H9 (cell line): ENCODE measurements at regions not wholly inside any gene's neighbourhood (a gene's known extent, or its start where the extent isn't known, plus 50 kb on each side); places are given as distances from the start of the nearest gene placed in this dataset.
A peak's percentile ranks its signal among the peaks of the same experiment; 100 is the strongest.

Source experiments
- DNase-seq: peaks from one replicate; pipeline ENCODE4 v3.0.0-alpha.2; 2017
- H2AFZ ChIP-seq: one replicate; pipeline ENCODE4 v1.6.1; 2013; ENCODE audit warnings: mild to moderate bottlenecking, low read length, control low read depth, moderate library complexity
- H2AK5ac ChIP-seq: 2 replicates; pipeline ENCODE4 v1.6.1; 2013; ENCODE audit warnings: low read length, control low read depth, mixed read lengths; ENCODE audit not compliant: insufficient read length
- H2BK120ac ChIP-seq: one replicate; pipeline ENCODE4 v1.6.1; 2013; ENCODE audit warnings: low read depth, mild to moderate bottlenecking, low read length, control low read depth, inconsistent platforms; ENCODE audit not compliant: poor library complexity, severe bottlenecking
- H2BK12ac ChIP-seq: 2 replicates; pipeline ENCODE4 v1.6.1; 2013; ENCODE audit warnings: low read length, control low read depth, mixed read lengths, low read depth; ENCODE audit not compliant: insufficient read length
- H2BK15ac ChIP-seq: 2 replicates; pipeline ENCODE4 v1.6.1; 2013; ENCODE audit warnings: low read depth, low read length, control low read depth
- H2BK20ac ChIP-seq: one replicate; pipeline ENCODE4 v1.6.1; 2013; ENCODE audit warnings: low read depth, mild to moderate bottlenecking, low read length, control low read depth, inconsistent platforms; ENCODE audit not compliant: poor library complexity, severe bottlenecking
- H2BK5ac ChIP-seq: 2 replicates; pipeline ENCODE4 v1.6.1; 2013; ENCODE audit warnings: low read length, control low read depth, mixed read lengths; ENCODE audit not compliant: insufficient read length
- H3K14ac ChIP-seq: 2 replicates; pipeline ENCODE4 v1.6.1; 2013; ENCODE audit warnings: low read length, control low read depth; ENCODE audit not compliant: insufficient read depth
- H3K18ac ChIP-seq: 2 replicates; pipeline ENCODE4 v1.6.1; 2013; ENCODE audit warnings: low read depth, mild to moderate bottlenecking, mixed read lengths, low read length, control low read depth; ENCODE audit not compliant: insufficient read length
- H3K23ac ChIP-seq: 2 replicates; pipeline ENCODE4 v1.6.1; 2013; ENCODE audit warnings: low read length, control low read depth, mixed read lengths, low read depth; ENCODE audit not compliant: insufficient read length
- H3K23me2 ChIP-seq: 2 replicates; pipeline ENCODE4 v1.6.1; 2013; ENCODE audit warnings: low read depth, mild to moderate bottlenecking, mixed read lengths, low read length, control low read depth; ENCODE audit not compliant: insufficient read length, poor library complexity, severe bottlenecking
- H3K27ac ChIP-seq: 2 replicates; pipeline ENCODE4 v1.5.1; 2013; ENCODE audit warnings: low read length, control low read depth, mixed read lengths, low read depth; ENCODE audit not compliant: insufficient read length
- H3K27me3 ChIP-seq: 2 replicates; pipeline ENCODE4 v1.6.1; 2013; ENCODE audit warnings: low read length, control low read depth, inconsistent platforms; ENCODE audit not compliant: insufficient read depth
- H3K4ac ChIP-seq: 2 replicates; pipeline ENCODE4 v1.6.1; 2013; ENCODE audit warnings: low read depth, mild to moderate bottlenecking, control low read depth, inconsistent platforms, low read length, moderate library complexity
- H3K4me1 ChIP-seq: 2 replicates; pipeline ENCODE4 v1.6.1; 2013; ENCODE audit warnings: low read length, control low read depth, inconsistent platforms; ENCODE audit not compliant: insufficient read depth
- H3K4me2 ChIP-seq: 2 replicates; pipeline ENCODE4 v1.6.1; 2013; ENCODE audit warnings: low read length, control low read depth, mixed read lengths; ENCODE audit not compliant: insufficient read length, insufficient read depth
- H3K56ac ChIP-seq: 2 replicates; pipeline ENCODE4 v1.6.1; 2013; ENCODE audit warnings: low read depth, mild to moderate bottlenecking, mixed read lengths, low read length, control low read depth; ENCODE audit not compliant: insufficient read length
- H3K79me1 ChIP-seq: 2 replicates; pipeline ENCODE4 v1.6.1; 2013; ENCODE audit warnings: low read depth, mild to moderate bottlenecking, moderate library complexity, low read length, control low read depth, inconsistent platforms; ENCODE audit not compliant: insufficient read depth, poor library complexity, severe bottlenecking
- H3K79me2 ChIP-seq: 2 replicates; pipeline ENCODE4 v1.6.1; 2013; ENCODE audit warnings: low read length, control low read depth, inconsistent platforms; ENCODE audit not compliant: insufficient read depth
- H3K9ac ChIP-seq: 2 replicates; pipeline ENCODE4 v1.6.1; 2013; ENCODE audit warnings: low read length, control low read depth, mixed read lengths; ENCODE audit not compliant: insufficient read length; ENCODE audit errors: extremely low read depth
- H3K9me3 ChIP-seq: one replicate; pipeline ENCODE4 v1.6.1; 2013; ENCODE audit warnings: low read depth, low read length, inconsistent platforms; ENCODE audit not compliant: control insufficient read depth
- H3T11ph ChIP-seq: one replicate; pipeline ENCODE4 v1.6.1; 2013; ENCODE audit warnings: mild to moderate bottlenecking, low read length, control low read depth, inconsistent platforms
- H4K20me1 ChIP-seq: one replicate; pipeline ENCODE4 v1.6.1; 2013; ENCODE audit not compliant: control insufficient read depth, insufficient read length, insufficient read depth
- H4K5ac ChIP-seq: 2 replicates; pipeline ENCODE4 v1.6.1; 2013; ENCODE audit warnings: low read depth, mild to moderate bottlenecking, mixed read lengths, low read length, control low read depth; ENCODE audit not compliant: insufficient read length
- H4K8ac ChIP-seq: replicated peaks from 2 replicates; pipeline ENCODE4 v1.6.1; 2013; ENCODE audit warnings: low read length, control low read depth, mixed read lengths, low read depth; ENCODE audit not compliant: insufficient read length
- H4K91ac ChIP-seq: 2 replicates; pipeline ENCODE4 v1.6.1; 2013; ENCODE audit warnings: low read depth, mild to moderate bottlenecking, moderate library complexity, mixed read lengths, low read length, control low read depth; ENCODE audit not compliant: insufficient read length
- H3K27ac Mint-ChIP-seq, 3 experiments: 2 replicates in 2 of 3; 3 replicates in 1 of 3; pipeline ENCODE4 v1.8.0; 2020 to 2021; ENCODE audit warnings: mixed read lengths in 3 of 3, mild to moderate bottlenecking in 1 of 3, moderate library complexity in 1 of 3
- H3K27me3 Mint-ChIP-seq: 2 replicates; pipeline ENCODE4 v1.8.0; 2021; ENCODE audit warnings: low read depth, mild to moderate bottlenecking, moderate library complexity, mixed read lengths
- H3K36me3 Mint-ChIP-seq, 3 experiments: 2 replicates in 2 of 3; 3 replicates in 1 of 3; pipeline ENCODE4 v1.8.0; 2020 to 2021; ENCODE audit warnings: low read depth in 3 of 3, mixed read lengths in 3 of 3; ENCODE audit not compliant: insufficient read depth in 1 of 3
- H3K4me1 Mint-ChIP-seq, 2 experiments: 2 replicates each; pipeline ENCODE4 v1.8.0; 2020; ENCODE audit warnings: mixed read lengths in 2 of 2
- H3K4me3 Mint-ChIP-seq, 2 experiments: 2 replicates in 1 of 2; 3 replicates in 1 of 2; pipeline ENCODE4 v1.8.0; 2020 to 2021; ENCODE audit warnings: mild to moderate bottlenecking in 2 of 2, mixed read lengths in 2 of 2, moderate library complexity in 1 of 2
- H3K9me3 Mint-ChIP-seq, 2 experiments: 2 replicates in 1 of 2; 3 replicates in 1 of 2; pipeline ENCODE4 v1.8.0; 2020; ENCODE audit warnings: mild to moderate bottlenecking in 2 of 2, mixed read lengths in 2 of 2, moderate library complexity in 1 of 2
- CTCF ChIP-seq: fragments of 200-600 bp; sonication (generic); conservative IDR thresholded peaks from 3 replicates; pipeline ENCODE4 v1.8.0; 2021; ENCODE audit warnings: antibody characterized with exemption, mild to moderate bottlenecking
- WGBS: extraction: QIAGEN DNeasy Blood & Tissue Kit; methylation state at CpG from one replicate; pipeline ENCODE4 v1.1.7; 2013; ENCODE audit warnings: missing lambda C conversion rate, low lambda C conversion rate, mixed read lengths; ENCODE audit not compliant: insufficient read length; ENCODE audit errors: extremely low coverage; 5-methylcytosine and 5-hydroxymethylcytosine counted together

- Histone ChIP-seq H3K79me1 (no peaks in the 10 kb centered on the region), H3K18ac (no peak overlapping the region), H2AK5ac (no peak overlapping the region), H4K8ac (no peak overlapping the region), H4K91ac (no peak overlapping the region), H2BK20ac (no peak overlapping the region), H4K20me1 (no peaks in the 10 kb centered on the region), H3K27me3 (no peaks in the 10 kb centered on the region), H3K4me2 (no peak overlapping the region), H3K56ac (no peak overlapping the region), H3K14ac (no peak overlapping the region), H2AFZ (no peak overlapping the region), H3K4ac (no peak overlapping the region), H3K9me3 (no peaks in the 10 kb centered on the region), H3K23me2 (no peaks in the 10 kb centered on the region), H3K79me2 (no peaks in the 10 kb centered on the region), H2BK120ac (no peak overlapping the region), H2BK15ac (no peak overlapping the region), H3T11ph (no peak overlapping the region), H3K9ac (no peak overlapping the region), H3K23ac (no peak overlapping the region), H3K4me1 (no peaks in the 10 kb centered on the region), H2BK5ac (no peak overlapping the region), H3K27ac (no peak overlapping the region), H4K5ac (no peak overlapping the region), H2BK12ac (no peak overlapping the region)
- Mint-ChIP-seq H3K4me1 (peaks cover 0 to 5% of the 10 kb centered on the region in 2 experiments; a peak in 2 of 4 replicates), H3K27ac (no peak overlapping the region), H3K36me3 (peaks cover 0 to 9% (median 0%) of the 10 kb centered on the region in 3 experiments; a peak in 2 of 7 replicates), H3K9me3 (peaks cover 0 to 7% of the 10 kb centered on the region in 2 experiments; a peak in 1 of 5 replicates), H3K27me3 (peaks cover 16% of the 10 kb centered on the region), H3K4me3 (no peak overlapping the region)
- no CpG with 5 or more reads among the region's 7 CpGs for WGBS
- no peak for TF ChIP-seq CTCF
- DNase-seq: peak; percentile 12
These were observed 260.1 kb upstream of the C1orf174 start for GRCh38 chr1:4160181-4160580.
